Type B pancreatic cell (in vitro differentiated cells): ENCODE measurements at regions not wholly inside any gene's neighbourhood (a gene's known extent, or its start where the extent isn't known, plus 50 kb on each side); places are given as distances from the start of the nearest gene placed in this dataset.

ENCODE experiments used
- DNase-seq: peaks from one replicate; pipeline ENCODE4 v3.0.0; 2021; ENCODE audit warnings: mixed read lengths; ENCODE audit not compliant: unreplicated experiment; ENCODE audit errors: extremely low spot score
- H3K27ac Mint-ChIP-seq: 2 replicates; pipeline ENCODE4 v1.8.0; 2021; ENCODE audit warnings: mild to moderate bottlenecking, mixed read lengths
- H3K27me3 Mint-ChIP-seq: 2 replicates; pipeline ENCODE4 v1.8.0; 2021; ENCODE audit warnings: mixed read lengths
- H3K36me3 Mint-ChIP-seq: 2 replicates; pipeline ENCODE4 v1.8.0; 2021; ENCODE audit warnings: mixed read lengths
- H3K4me1 Mint-ChIP-seq: one replicate; pipeline ENCODE4 v1.8.0; 2021; ENCODE audit warnings: mixed read lengths; ENCODE audit not compliant: unreplicated experiment
- H3K4me3 Mint-ChIP-seq: 2 replicates; pipeline ENCODE4 v1.8.0; 2021; ENCODE audit warnings: mild to moderate bottlenecking, mixed read lengths
- H3K9me3 Mint-ChIP-seq: 2 replicates; pipeline ENCODE4 v1.8.0; 2021; ENCODE audit warnings: mixed read lengths
- TF ChIP-seq, protein P1 (sequence below): fragments of 200-600 bp; sonication (generic); conservative IDR thresholded peaks from 2 replicates; pipeline ENCODE4 v1.5.0; 2021; ENCODE audit warnings: antibody characterized with exemption, mild to moderate bottlenecking

DNA sequence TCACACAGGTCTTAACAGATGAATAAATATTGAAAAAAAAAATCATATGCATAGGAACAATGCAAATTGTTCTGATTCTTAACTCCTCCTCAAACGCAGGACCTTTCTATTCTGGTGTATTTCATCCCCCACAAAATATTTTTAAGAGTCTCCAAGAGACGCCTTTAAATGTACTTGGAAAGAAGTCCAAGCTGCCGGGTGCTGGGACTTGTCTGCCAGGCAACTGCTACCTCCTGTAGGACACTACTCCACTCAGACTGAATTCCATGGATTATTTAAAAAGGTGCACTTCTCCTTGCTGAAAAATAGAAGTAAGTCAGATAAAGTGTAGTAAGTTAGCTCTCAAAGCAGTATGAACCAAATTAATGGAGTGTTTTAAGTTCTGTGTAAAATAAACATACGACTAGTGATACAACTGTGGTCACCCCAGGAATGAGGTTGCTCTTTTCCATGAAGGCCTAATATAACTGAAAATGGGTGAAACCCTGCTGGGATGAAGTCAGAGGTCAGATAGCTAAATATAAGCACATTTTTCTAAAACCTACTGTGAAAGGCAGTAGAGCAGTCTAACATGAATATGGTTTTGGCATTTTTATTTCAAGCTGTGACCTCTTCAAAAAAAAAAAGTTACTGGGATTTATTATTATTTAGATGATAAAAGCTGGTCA, 189.2 kb upstream of the PBX1 start:
- peaks cover 10% of the 10 kb centered on the region for H3K4me1 Mint-ChIP-seq
- H3K36me3 Mint-ChIP-seq = no peaks in the 10 kb centered on the region
- no peak for DNase-seq
- no peak overlapping the region for H3K4me3 Mint-ChIP-seq
- H3K27me3 Mint-ChIP-seq = no peaks in the 10 kb centered on the region
- H3K27ac Mint-ChIP-seq = no peak overlapping the region
- H3K9me3 Mint-ChIP-seq = no peaks in the 10 kb centered on the region
- TF ChIP-seq, protein P1, sequence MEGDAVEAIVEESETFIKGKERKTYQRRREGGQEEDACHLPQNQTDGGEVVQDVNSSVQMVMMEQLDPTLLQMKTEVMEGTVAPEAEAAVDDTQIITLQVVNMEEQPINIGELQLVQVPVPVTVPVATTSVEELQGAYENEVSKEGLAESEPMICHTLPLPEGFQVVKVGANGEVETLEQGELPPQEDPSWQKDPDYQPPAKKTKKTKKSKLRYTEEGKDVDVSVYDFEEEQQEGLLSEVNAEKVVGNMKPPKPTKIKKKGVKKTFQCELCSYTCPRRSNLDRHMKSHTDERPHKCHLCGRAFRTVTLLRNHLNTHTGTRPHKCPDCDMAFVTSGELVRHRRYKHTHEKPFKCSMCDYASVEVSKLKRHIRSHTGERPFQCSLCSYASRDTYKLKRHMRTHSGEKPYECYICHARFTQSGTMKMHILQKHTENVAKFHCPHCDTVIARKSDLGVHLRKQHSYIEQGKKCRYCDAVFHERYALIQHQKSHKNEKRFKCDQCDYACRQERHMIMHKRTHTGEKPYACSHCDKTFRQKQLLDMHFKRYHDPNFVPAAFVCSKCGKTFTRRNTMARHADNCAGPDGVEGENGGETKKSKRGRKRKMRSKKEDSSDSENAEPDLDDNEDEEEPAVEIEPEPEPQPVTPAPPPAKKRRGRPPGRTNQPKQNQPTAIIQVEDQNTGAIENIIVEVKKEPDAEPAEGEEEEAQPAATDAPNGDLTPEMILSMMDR = no peak

DNA sequence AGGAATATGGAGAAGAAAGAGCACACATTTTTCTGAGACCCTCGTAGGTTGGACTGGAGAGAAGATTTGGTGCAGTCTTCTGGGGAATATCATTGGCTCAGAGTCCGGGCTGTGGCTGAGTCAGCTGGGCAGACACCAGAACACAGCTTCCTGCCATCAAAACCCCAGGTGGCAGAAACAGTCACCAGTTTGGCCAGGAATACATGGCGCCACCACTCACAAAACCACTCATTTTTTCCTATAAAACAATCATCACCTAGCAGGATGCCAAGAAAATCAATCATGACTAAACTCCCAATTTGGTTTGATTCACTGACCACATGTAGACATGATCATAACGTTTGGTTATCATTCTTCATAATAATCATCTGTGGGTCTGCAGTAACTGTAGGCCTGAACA, 178.1 kb upstream of the PBX1 start:
- Mint-ChIP-seq H3K9me3 (no peaks in the 10 kb centered on the region), H3K36me3 (no peaks in the 10 kb centered on the region), H3K27ac (no peak overlapping the region), H3K4me3 (no peak overlapping the region), H3K27me3 (no peaks in the 10 kb centered on the region), H3K4me1 (no peaks in the 10 kb centered on the region)
- no peak for DNase-seq
- TF ChIP-seq, protein P1 = no peak

DNA sequence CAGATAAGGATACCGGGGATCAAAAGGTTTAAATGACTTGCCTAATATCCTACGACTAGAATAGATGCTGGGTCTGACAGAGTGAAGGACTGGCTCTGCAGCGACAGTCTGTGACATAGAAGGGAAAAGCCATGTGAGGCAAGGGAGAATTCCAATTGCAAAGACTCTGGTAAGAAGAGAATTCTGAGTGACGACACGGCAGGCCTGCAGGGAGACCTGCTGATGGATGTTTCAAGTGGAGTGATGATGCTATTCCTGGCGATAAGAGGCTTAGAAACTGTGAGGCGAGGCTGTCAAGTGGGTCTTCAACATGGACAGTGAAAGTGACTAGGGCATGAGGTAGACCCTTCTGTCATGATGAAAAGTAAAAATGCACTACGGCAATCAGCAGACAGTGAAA, 176.6 kb upstream of the PBX1 start:
- TF ChIP-seq, protein P1 = no peak
- H3K4me3 Mint-ChIP-seq = no peak overlapping the region
- H3K9me3 Mint-ChIP-seq = no peaks in the 10 kb centered on the region
- H3K27me3 Mint-ChIP-seq = no peaks in the 10 kb centered on the region
- H3K4me1 Mint-ChIP-seq = no peaks in the 10 kb centered on the region
- H3K27ac Mint-ChIP-seq = no peak overlapping the region
- no peak for DNase-seq
- no peaks in the 10 kb centered on the region for H3K36me3 Mint-ChIP-seq

DNA sequence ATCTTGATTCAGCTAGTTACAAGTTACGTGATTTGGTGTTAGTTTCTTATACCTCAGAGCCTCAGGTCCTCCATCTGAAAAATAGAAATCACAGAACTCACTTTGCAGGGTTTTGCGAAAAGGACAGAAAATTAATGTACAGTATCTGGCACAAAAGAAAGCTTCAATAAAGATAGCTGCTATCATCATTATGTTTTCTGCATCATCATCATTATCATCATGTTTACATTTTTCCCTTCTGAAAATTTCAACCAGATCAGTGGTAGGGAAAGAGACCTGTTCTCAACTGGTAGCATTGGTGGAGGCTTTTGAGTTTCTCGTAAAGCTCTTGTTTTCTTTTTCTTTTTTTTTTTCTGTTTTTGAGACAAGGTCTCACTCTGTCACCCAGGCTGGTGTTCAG, 174.7 kb upstream of the PBX1 start:
- TF ChIP-seq, protein P1 = no peak
- no peaks in the 10 kb centered on the region for H3K9me3 Mint-ChIP-seq
- H3K4me3 Mint-ChIP-seq = no peak overlapping the region
- DNase-seq = no peak
- no peaks in the 10 kb centered on the region for H3K27me3 Mint-ChIP-seq
- no peak overlapping the region for H3K27ac Mint-ChIP-seq
- no peaks in the 10 kb centered on the region for H3K4me1 Mint-ChIP-seq
- no peaks in the 10 kb centered on the region for H3K36me3 Mint-ChIP-seq

- H3K36me3 Mint-ChIP-seq = no peaks in the 10 kb centered on the region
- DNase-seq = no peak
- no peaks in the 10 kb centered on the region for H3K9me3 Mint-ChIP-seq
- no peak overlapping the region for H3K4me3 Mint-ChIP-seq
- no peaks in the 10 kb centered on the region for H3K27me3 Mint-ChIP-seq
- H3K27ac Mint-ChIP-seq = no peak overlapping the region
- no peaks in the 10 kb centered on the region for H3K4me1 Mint-ChIP-seq
- TF ChIP-seq, protein P1 = no peak
Measured at GRCh38 chr1:164417016-164417704, 141.8 kb upstream of the PBX1 start.
